Skeletal muscle tissue (tissue), 3 donors: ENCODE measurements at regions not wholly inside any gene's neighbourhood (a gene's known extent, or its start where the extent isn't known, plus 50 kb on each side); places are given as distances from the start of the nearest gene placed in this dataset.

Experiments used
- H3K27ac ChIP-seq: one replicate; pipeline ENCODE4 v1.7.0; 2013; ENCODE audit warnings: mild to moderate bottlenecking, low read depth, low read length, inconsistent platforms
- H3K27me3 ChIP-seq, 3 donors: one replicate each; pipeline ENCODE4 v1.7.0; 2013; ENCODE audit warnings: low read length in 3 of 3; ENCODE audit not compliant: control insufficient read depth in 3 of 3, insufficient read depth in 3 of 3
- H3K36me3 ChIP-seq, 3 donors: one replicate each; pipeline ENCODE4 v1.7.0; 2013; ENCODE audit warnings: low read length in 3 of 3; ENCODE audit not compliant: control insufficient read depth in 3 of 3, insufficient read depth in 3 of 3
- H3K4me1 ChIP-seq, 3 donors: one replicate each; pipeline ENCODE4 v1.7.0; 2013; ENCODE audit warnings: low read length in 3 of 3, mild to moderate bottlenecking in 3 of 3; ENCODE audit not compliant: control insufficient read depth in 3 of 3, insufficient read depth in 3 of 3
- H3K4me3 ChIP-seq, 3 donors: one replicate each; pipeline ENCODE4 v1.7.0; 2013; ENCODE audit warnings: low read length in 3 of 3
- H3K9ac ChIP-seq, 3 donors: one replicate each; pipeline ENCODE4 v1.7.0; 2013; ENCODE audit warnings: low read length in 3 of 3, mild to moderate bottlenecking in 3 of 3, moderate library complexity in 2 of 3, low read depth in 1 of 3
- H3K9me3 ChIP-seq, 3 donors: one replicate each; pipeline ENCODE4 v1.7.0; 2013; ENCODE audit warnings: low read length in 3 of 3; ENCODE audit not compliant: control insufficient read depth in 3 of 3
- donor health status: Osteomylitis.

GRCh38 chr10:111885046-111885445 lies 298.5 kb downstream of the GPAM start:
- no peaks in the 10 kb centered on the region for H3K4me1 ChIP-seq
- no peak overlapping the region for H3K9ac ChIP-seq
- H3K27ac ChIP-seq: no peak overlapping the region
- H3K9me3 ChIP-seq: no peaks in the 10 kb centered on the region
- H3K4me3 ChIP-seq: no peak overlapping the region
- no peaks in the 10 kb centered on the region for H3K36me3 ChIP-seq
- no peaks in the 10 kb centered on the region for H3K27me3 ChIP-seq

- no peak overlapping the region for H3K27ac ChIP-seq
- H3K27me3 ChIP-seq: no peaks in the 10 kb centered on the region
- H3K36me3 ChIP-seq: no peaks in the 10 kb centered on the region
- H3K4me1 ChIP-seq: no peaks in the 10 kb centered on the region
- no peak overlapping the region for H3K4me3 ChIP-seq
- H3K9me3 ChIP-seq: no peaks in the 10 kb centered on the region
- no peak overlapping the region for H3K9ac ChIP-seq
Measured at GRCh38 chr10:111885919-111886318, 297.6 kb downstream of the GPAM start.

DNA sequence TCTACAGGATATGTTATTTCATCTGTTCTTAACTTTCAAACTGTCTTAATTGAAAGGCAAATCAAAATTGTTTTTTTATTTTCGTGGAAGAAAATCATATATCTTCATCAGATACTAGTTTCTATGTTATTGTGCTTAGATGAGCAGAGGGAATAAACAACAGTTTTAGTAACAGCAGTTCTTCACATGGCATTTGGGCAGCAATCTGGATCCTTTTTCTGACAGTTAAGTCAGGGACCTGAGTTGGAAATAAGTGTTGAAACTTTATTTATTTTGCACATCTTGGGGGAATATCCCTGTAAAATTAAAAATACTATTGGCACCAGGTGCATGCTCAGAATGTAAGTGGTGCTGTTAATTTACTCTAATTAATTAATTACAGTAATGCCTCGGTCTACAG lies 296.3 kb downstream of the GPAM start:
- Histone ChIP-seq H3K27ac (no peak overlapping the region), H3K4me1 (no peaks in the 10 kb centered on the region), H3K36me3 (no peaks in the 10 kb centered on the region), H3K4me3 (no peak overlapping the region), H3K9ac (no peak overlapping the region), H3K9me3 (no peaks in the 10 kb centered on the region), H3K27me3 (no peaks in the 10 kb centered on the region)

DNA sequence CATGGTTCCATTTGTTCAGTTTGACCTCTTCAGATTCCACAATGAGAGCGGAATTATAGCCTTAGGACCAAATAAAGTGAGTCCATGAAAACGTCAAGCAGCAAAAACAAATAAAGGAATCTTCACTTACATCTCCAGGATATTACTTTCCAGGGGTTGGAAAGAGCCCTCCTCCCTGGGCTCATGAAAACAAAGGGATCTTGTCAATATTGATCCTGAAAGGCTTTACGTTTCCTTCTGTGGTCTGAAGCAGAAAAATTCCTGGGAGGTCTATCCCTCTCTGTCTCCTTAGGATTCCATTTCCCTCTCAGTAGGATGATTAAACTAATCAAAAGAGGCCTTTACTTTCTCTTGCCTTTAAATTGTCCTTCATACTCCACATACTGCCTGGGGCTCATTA lies 293.5 kb downstream of the GPAM start:
- Histone ChIP-seq H3K36me3 (no peaks in the 10 kb centered on the region), H3K9ac (no peak overlapping the region), H3K27me3 (no peaks in the 10 kb centered on the region), H3K4me3 (no peak overlapping the region), H3K27ac (no peak overlapping the region), H3K4me1 (no peaks in the 10 kb centered on the region), H3K9me3 (no peaks in the 10 kb centered on the region)

- no peaks in the 10 kb centered on the region for H3K9me3 ChIP-seq
- H3K4me1 ChIP-seq: no peaks in the 10 kb centered on the region
- H3K27me3 ChIP-seq: no peaks in the 10 kb centered on the region
- H3K9ac ChIP-seq: no peak overlapping the region
- H3K36me3 ChIP-seq: no peaks in the 10 kb centered on the region
- no peak overlapping the region for H3K4me3 ChIP-seq
- H3K27ac ChIP-seq: no peak overlapping the region
Measured at GRCh38 chr10:111916011-111916410, 267.6 kb downstream of the GPAM start.

- Histone ChIP-seq H3K36me3 (no peaks in the 10 kb centered on the region), H3K4me1 (no peaks in the 10 kb centered on the region), H3K4me3 (no peak overlapping the region), H3K27me3 (no peaks in the 10 kb centered on the region), H3K9ac (no peak overlapping the region), H3K9me3 (no peaks in the 10 kb centered on the region), H3K27ac (no peak overlapping the region)
Measured at GRCh38 chr10:111921821-111922220, 261.7 kb downstream of the GPAM start.

DNA sequence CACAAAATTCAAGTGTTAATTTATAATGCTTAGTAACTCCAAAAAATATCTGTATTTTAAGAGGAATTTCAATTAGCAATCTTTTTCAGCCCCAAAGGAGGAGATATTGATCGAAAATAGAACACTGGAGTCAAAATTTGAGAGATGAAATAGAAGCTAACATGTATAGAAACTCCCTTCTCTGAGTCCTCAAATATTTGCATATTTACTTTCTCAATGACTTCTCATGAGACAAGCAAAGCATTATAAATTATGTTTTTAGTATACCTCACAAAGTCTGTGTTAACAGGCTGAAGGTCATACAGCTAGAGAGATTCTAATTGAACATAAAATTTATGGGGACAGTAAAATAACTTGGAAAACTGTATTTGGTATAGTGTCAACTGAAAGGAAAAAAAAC lies 260.5 kb downstream of the GPAM start:
- Histone ChIP-seq H3K9me3 (no peaks in the 10 kb centered on the region), H3K36me3 (no peaks in the 10 kb centered on the region), H3K27me3 (no peaks in the 10 kb centered on the region), H3K27ac (no peak overlapping the region), H3K4me1 (no peaks in the 10 kb centered on the region), H3K9ac (no peak overlapping the region), H3K4me3 (no peak overlapping the region)

DNA sequence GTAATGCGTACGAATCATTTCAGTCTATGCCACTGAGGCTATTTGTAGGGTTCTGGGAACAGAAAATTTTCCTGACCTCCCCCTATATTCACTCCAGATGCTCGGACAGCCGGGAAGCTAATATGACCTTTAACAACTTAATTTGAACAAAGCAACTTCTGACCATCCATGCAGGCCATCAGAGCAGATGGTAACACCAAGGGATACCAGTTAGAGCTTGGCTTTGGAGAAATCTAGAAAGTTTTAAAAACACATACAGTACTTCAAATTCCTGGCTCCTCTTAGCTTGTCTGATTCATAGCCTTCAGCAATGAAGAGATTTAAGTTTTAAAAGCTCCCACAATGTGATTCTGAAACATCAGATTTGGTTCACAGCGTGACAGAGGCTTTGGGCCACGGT lies 257.3 kb downstream of the GPAM start:
- Histone ChIP-seq H3K27ac (no peak overlapping the region), H3K27me3 (no peaks in the 10 kb centered on the region), H3K9me3 (no peaks in the 10 kb centered on the region), H3K9ac (no peak overlapping the region), H3K36me3 (no peaks in the 10 kb centered on the region), H3K4me3 (no peak overlapping the region), H3K4me1 (no peaks in the 10 kb centered on the region)

DNA sequence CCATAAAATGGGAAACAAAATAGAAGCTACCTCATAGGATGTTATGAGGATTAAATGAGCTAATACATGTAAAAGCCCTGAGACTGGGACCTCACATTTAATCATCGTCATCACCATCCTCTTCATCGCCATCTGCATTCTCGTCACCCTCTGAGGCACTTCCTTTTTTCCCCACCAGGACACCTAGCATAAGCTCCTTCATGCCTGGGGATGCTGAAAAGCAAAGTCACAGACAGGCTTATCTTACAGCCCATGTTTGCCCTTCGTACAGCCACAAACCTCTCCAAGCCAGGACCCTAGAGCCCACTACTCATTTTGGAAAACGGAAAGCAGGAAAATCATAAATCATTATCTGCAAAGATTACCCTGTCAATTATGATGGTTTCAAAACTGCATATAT lies 249.6 kb downstream of the GPAM start:
- H3K9me3 ChIP-seq: no peaks in the 10 kb centered on the region
- no peaks in the 10 kb centered on the region for H3K27me3 ChIP-seq
- H3K36me3 ChIP-seq: no peaks in the 10 kb centered on the region
- no peak overlapping the region for H3K4me3 ChIP-seq
- no peak overlapping the region for H3K9ac ChIP-seq
- no peaks in the 10 kb centered on the region for H3K4me1 ChIP-seq
- no peak overlapping the region for H3K27ac ChIP-seq

GRCh38 chr10:111934931-111935330 lies 248.6 kb downstream of the GPAM start:
- Histone ChIP-seq H3K4me3 (no peak overlapping the region), H3K9ac (no peak overlapping the region), H3K36me3 (no peaks in the 10 kb centered on the region), H3K4me1 (no peaks in the 10 kb centered on the region), H3K27me3 (no peaks in the 10 kb centered on the region), H3K9me3 (no peaks in the 10 kb centered on the region), H3K27ac (no peak overlapping the region)

DNA sequence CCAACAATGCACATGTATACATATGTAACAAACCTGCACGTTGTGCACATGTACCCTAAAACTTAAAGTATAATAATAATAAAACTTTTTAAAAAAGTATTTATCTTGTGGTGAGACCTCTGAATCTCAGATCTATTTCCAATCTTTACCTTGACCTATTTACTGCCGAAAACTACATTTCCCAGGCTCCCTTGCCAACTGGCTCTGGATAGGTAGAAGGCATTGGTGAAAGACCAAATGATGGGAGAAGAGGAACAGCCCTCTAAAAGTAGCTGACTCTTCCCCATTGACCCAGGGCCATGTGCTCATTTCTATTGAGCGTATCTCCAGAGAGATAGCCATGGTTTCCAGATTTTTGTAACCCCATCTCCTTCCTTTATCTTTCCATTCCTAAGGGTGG lies 247.4 kb downstream of the GPAM start:
- Histone ChIP-seq H3K4me3 (no peak overlapping the region), H3K27me3 (no peaks in the 10 kb centered on the region), H3K36me3 (no peaks in the 10 kb centered on the region), H3K4me1 (no peaks in the 10 kb centered on the region), H3K9ac (no peak overlapping the region), H3K27ac (no peak overlapping the region), H3K9me3 (no peaks in the 10 kb centered on the region)
